ENCODE measurements at regions not wholly inside any gene's neighbourhood (a gene's known extent, or its start where the extent isn't known, plus 50 kb on each side); places are given as distances from the start of the nearest gene placed in this dataset.

DNA sequence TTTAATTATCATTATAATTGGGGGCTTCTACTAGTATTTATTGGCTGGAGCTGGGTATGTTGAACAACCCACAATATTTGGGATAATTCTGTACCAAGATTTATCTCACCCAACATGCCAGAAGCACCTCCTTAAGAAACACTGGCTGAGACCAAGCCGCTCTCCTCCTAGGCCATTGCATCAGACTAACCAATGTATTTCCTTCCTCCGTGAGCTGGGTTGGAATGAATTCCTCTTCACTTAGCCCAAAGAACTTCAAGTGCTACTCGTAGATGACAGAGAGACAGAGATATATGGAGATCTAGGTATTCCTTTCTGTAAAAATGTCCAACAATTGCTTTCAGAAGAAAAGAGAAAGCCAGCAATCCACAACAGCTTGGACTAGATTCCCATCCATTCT is 87.2 kb upstream of the ETS2 start:
- no peak for TF ChIP-seq EZH2 (IDR thresholded peaks at IDR 0.05; ENCODE audit: borderline replicate concordance, low read depth, low read length, severe bottlenecking)
- TF ChIP-seq, protein P1, sequence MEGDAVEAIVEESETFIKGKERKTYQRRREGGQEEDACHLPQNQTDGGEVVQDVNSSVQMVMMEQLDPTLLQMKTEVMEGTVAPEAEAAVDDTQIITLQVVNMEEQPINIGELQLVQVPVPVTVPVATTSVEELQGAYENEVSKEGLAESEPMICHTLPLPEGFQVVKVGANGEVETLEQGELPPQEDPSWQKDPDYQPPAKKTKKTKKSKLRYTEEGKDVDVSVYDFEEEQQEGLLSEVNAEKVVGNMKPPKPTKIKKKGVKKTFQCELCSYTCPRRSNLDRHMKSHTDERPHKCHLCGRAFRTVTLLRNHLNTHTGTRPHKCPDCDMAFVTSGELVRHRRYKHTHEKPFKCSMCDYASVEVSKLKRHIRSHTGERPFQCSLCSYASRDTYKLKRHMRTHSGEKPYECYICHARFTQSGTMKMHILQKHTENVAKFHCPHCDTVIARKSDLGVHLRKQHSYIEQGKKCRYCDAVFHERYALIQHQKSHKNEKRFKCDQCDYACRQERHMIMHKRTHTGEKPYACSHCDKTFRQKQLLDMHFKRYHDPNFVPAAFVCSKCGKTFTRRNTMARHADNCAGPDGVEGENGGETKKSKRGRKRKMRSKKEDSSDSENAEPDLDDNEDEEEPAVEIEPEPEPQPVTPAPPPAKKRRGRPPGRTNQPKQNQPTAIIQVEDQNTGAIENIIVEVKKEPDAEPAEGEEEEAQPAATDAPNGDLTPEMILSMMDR (IDR thresholded peaks at IDR 0.05; ENCODE audit: borderline replicate concordance, extremely low read depth, low read length, poor library complexity, severe bottlenecking), result no peak

All from DND-41 (cell line).